Neural progenitor cell (in vitro differentiated cells): ENCODE measurements at regions not wholly inside any gene's neighbourhood (a gene's known extent, or its start where the extent isn't known, plus 50 kb on each side); places are given as distances from the start of the nearest gene placed in this dataset.

Experiments used
- DNase-seq: peaks from one replicate; pipeline ENCODE4 v3.0.0-alpha.2; 2016; ENCODE audit warnings: low spot score
- H2AFZ ChIP-seq: fragments of 200-600 bp; sonication (generic); replicated peaks from 2 replicates; pipeline ENCODE4 v1.6.1; 2016; ENCODE audit warnings: antibody characterized with exemption
- H3F3A ChIP-seq: fragments of 200-600 bp; sonication (generic); 2 replicates; pipeline ENCODE4 v1.6.1; 2016; ENCODE audit warnings: antibody characterized with exemption, low read depth
- H3K27ac ChIP-seq: fragments of 200-600 bp; sonication (generic); 2 replicates; pipeline ENCODE4 v1.5.1; 2016; ENCODE audit warnings: mild to moderate bottlenecking
- H3K27me3 ChIP-seq: fragments of 200-600 bp; sonication (generic); 2 replicates; pipeline ENCODE4 v1.6.1; 2016; ENCODE audit warnings: mild to moderate bottlenecking, moderate library complexity
- H3K36me3 ChIP-seq: fragments of 200-600 bp; sonication (generic); 2 replicates; pipeline ENCODE4 v1.5.1; 2016
- H3K4me1 ChIP-seq: fragments of 200-600 bp; sonication (generic); 2 replicates; pipeline ENCODE4 v1.6.1; 2016; ENCODE audit warnings: mixed run types
- H3K4me2 ChIP-seq: fragments of 200-600 bp; sonication (generic); 2 replicates; pipeline ENCODE4 v1.6.1; 2016
- H3K4me3 ChIP-seq: fragments of 200-600 bp; sonication (generic); 2 replicates; pipeline ENCODE4 v1.5.1; 2016
- H3K79me2 ChIP-seq: fragments of 200-600 bp; sonication (generic); 2 replicates; pipeline ENCODE4 v1.6.1; 2016; ENCODE audit warnings: low read depth
- H3K9ac ChIP-seq: fragments of 200-600 bp; sonication (generic); 2 replicates; pipeline ENCODE4 v1.6.1; 2016
- H3K9me3 ChIP-seq: fragments of 200-600 bp; sonication (generic); 2 replicates; pipeline ENCODE4 v1.5.1; 2016; ENCODE audit warnings: low read depth
- H4K20me1 ChIP-seq: fragments of 200-600 bp; sonication (generic); 2 replicates; pipeline ENCODE4 v1.6.1; 2016; ENCODE audit warnings: low read depth
- H3K27ac Mint-ChIP-seq: 3 replicates; pipeline ENCODE4 v1.8.0; 2021; ENCODE audit warnings: mixed read lengths
- H3K27me3 Mint-ChIP-seq: 2 replicates; pipeline ENCODE4 v1.8.0; 2022; ENCODE audit warnings: low read depth, mild to moderate bottlenecking, inconsistent platforms, moderate library complexity, mixed read lengths; ENCODE audit not compliant: insufficient read depth
- H3K36me3 Mint-ChIP-seq: 3 replicates; pipeline ENCODE4 v1.8.0; 2021; ENCODE audit warnings: mixed read lengths
- H3K4me1 Mint-ChIP-seq: 3 replicates; pipeline ENCODE4 v1.8.0; 2021; ENCODE audit warnings: mixed read lengths
- H3K4me3 Mint-ChIP-seq: 3 replicates; pipeline ENCODE4 v1.8.0; 2021; ENCODE audit warnings: mild to moderate bottlenecking, moderate library complexity, mixed read lengths
- H3K9me3 Mint-ChIP-seq: 3 replicates; pipeline ENCODE4 v1.8.0; 2020; ENCODE audit warnings: mixed read lengths
- CTCF ChIP-seq: fragments of 200-600 bp; sonication (generic); IDR thresholded peaks from 2 replicates; pipeline ENCODE4 v1.5.1; 2017; ENCODE audit warnings: antibody characterized with exemption, mild to moderate bottlenecking
- EZH2 ChIP-seq: fragments of 200-600 bp; sonication (generic); IDR thresholded peaks from 2 replicates; pipeline ENCODE4 v1.6.1; 2017; ENCODE audit warnings: antibody characterized with exemption, mild to moderate bottlenecking, moderate library complexity
- EZH2phosphoT487 ChIP-seq: fragments of 200-600 bp; sonication (generic); IDR thresholded peaks from 2 replicates; pipeline ENCODE4 v1.6.1; 2017; ENCODE audit warnings: antibody characterized with exemption

- Mint-ChIP-seq H3K27me3 (no peaks in the 10 kb centered on the region), H3K27ac (no peak overlapping the region), H3K4me3 (no peak overlapping the region)
Observed at GRCh38 chr16:25449802-25450201, 192.2 kb upstream of the ZKSCAN2 start.

GRCh38 chr16:25443994-25444393, 186.3 kb upstream of the ZKSCAN2 start:
- no peak overlapping the region for H2AFZ ChIP-seq
- no peak for TF ChIP-seq EZH2phosphoT487
- TF ChIP-seq EZH2 = no peak
- no peak for TF ChIP-seq CTCF
- H3K79me2 ChIP-seq = no peaks in the 10 kb centered on the region
- DNase-seq = no peak
- Mint-ChIP-seq H3K4me1 (no peaks in the 10 kb centered on the region), H3K27me3 (no peaks in the 10 kb centered on the region), H3K27ac (no peak overlapping the region), H3K36me3 (no peaks in the 10 kb centered on the region), H3K4me3 (no peak overlapping the region), H3K9me3 (peaks cover 7% of the 10 kb centered on the region)
- peaks cover 7% of the 10 kb centered on the region for H3K9me3 ChIP-seq
- no peak overlapping the region for H3K4me3 ChIP-seq
- no peaks in the 10 kb centered on the region for H3K4me1 ChIP-seq
- H3F3A ChIP-seq = no peaks in the 10 kb centered on the region
- H4K20me1 ChIP-seq = no peaks in the 10 kb centered on the region
- H3K36me3 ChIP-seq = no peaks in the 10 kb centered on the region
- no peak overlapping the region for H3K27ac ChIP-seq
- H3K4me2 ChIP-seq = no peak overlapping the region
- H3K9ac ChIP-seq = no peak overlapping the region
- no peaks in the 10 kb centered on the region for H3K27me3 ChIP-seq

More at GRCh38 chr16:25449802-25450201, 192.2 kb upstream of the ZKSCAN2 start:
- no peaks in the 10 kb centered on the region for H3K36me3 ChIP-seq
- H3K9ac ChIP-seq = no peak overlapping the region
- H3K79me2 ChIP-seq = no peaks in the 10 kb centered on the region
- no peak overlapping the region for H3K4me2 ChIP-seq
- H3K9me3 ChIP-seq = peaks cover 7% of the 10 kb centered on the region
- no peak for DNase-seq
- H3K4me1 ChIP-seq = no peaks in the 10 kb centered on the region
- H3F3A ChIP-seq = no peaks in the 10 kb centered on the region
- Mint-ChIP-seq H3K4me1 (no peaks in the 10 kb centered on the region), H3K36me3 (no peaks in the 10 kb centered on the region), H3K9me3 (peaks cover 7% of the 10 kb centered on the region)
- H3K4me3 ChIP-seq = no peak overlapping the region
- no peaks in the 10 kb centered on the region for H3K27me3 ChIP-seq
- TF ChIP-seq EZH2phosphoT487 = no peak
- no peak for TF ChIP-seq CTCF
- no peak for TF ChIP-seq EZH2
- no peaks in the 10 kb centered on the region for H4K20me1 ChIP-seq
- no peak overlapping the region for H2AFZ ChIP-seq
- H3K27ac ChIP-seq = no peak overlapping the region

GRCh38 chr16:25434064-25434463, 176.4 kb upstream of the ZKSCAN2 start:
- Histone ChIP-seq H3F3A (no peaks in the 10 kb centered on the region), H3K27me3 (no peaks in the 10 kb centered on the region), H3K79me2 (no peaks in the 10 kb centered on the region), H3K4me3 (no peak overlapping the region), H3K4me1 (no peaks in the 10 kb centered on the region), H3K9me3 (no peaks in the 10 kb centered on the region), H3K4me2 (no peak overlapping the region), H3K27ac (no peak overlapping the region), H3K36me3 (no peaks in the 10 kb centered on the region), H4K20me1 (no peaks in the 10 kb centered on the region), H3K9ac (no peak overlapping the region), H2AFZ (no peak overlapping the region)
- Mint-ChIP-seq H3K27ac (no peak overlapping the region), H3K27me3 (no peaks in the 10 kb centered on the region), H3K9me3 (no peaks in the 10 kb centered on the region), H3K4me3 (no peak overlapping the region), H3K36me3 (no peaks in the 10 kb centered on the region), H3K4me1 (no peaks in the 10 kb centered on the region)
- DNase-seq = no peak
- TF ChIP-seq EZH2 (no peak), EZH2phosphoT487 (no peak), CTCF (no peak)
